Ureter (tissue), 1 donor: ENCODE measurements at regions not wholly inside any gene's neighbourhood (a gene's known extent, or its start where the extent isn't known, plus 50 kb on each side); places are given as distances from the start of the nearest gene placed in this dataset.
A peak's percentile ranks its signal among the peaks of the same experiment; 100 is the strongest.

Source experiments
- DNase-seq: peaks from one replicate; pipeline ENCODE4 v3.0.0-alpha.2; 2020; ENCODE audit warnings: low spot score
- donor health status: DM: yes; HTN: yes; CAD: no.

DNA sequence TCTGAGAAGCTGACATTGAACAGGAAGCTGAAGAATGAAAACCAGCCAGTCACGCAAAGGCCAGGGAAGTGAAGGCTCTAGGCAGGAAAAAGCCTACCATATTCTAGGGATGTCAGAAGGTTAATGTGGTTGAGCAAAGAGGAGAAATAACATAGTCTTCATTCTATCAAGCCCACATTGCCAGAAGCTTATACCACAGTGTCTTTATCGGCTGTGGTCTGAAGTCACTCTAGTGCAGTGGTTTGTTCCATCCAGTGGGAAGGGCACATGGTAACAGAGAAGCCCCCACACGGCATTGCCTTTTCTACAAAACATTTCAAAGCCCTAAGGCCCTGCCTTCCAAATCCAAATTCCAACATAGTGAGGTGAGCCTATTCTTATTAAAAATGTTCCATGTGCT is 311.3 kb downstream of the TNS1 start:
- DNase-seq, result no peak

DNA sequence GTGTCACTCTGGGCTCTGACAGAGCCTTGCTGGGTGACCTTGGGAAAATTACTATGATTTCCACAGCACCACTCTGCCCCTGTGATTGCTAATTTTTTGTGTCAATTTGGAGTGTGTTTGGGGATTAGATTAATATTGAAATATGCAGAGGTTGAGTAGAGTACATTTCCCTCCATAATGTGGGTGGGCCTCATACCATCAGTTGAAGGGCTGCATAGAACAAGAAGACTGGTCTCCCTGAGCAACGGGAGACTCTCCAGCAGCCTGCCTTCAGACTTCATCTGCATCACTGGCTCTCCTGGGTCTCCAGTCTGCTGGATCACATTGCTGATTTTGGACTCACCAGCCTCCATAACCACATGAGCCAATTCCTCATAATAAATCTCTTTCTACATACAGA is 313.7 kb downstream of the TNS1 start:
- DNase-seq, result no peak

DNA sequence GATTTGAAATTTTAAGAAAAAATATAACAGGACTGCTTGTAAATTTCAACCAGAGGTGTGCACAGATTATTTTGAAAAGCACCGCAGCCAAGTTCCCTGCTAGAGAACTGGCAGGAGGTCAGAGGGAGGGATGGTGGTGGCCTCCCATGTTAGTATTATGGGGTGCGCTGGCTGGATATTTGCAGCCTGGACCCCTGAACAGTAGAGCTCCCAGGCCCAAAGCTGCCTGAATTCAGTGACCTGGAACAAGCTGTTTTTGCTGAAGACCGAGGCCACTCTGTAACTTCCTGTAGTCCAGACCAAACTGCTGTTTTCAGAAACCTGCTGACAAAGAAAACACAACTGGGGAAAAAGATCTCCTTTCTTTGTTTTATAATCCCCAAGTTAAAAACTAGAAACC is 314.3 kb downstream of the TNS1 start:
- no peak for DNase-seq

DNA sequence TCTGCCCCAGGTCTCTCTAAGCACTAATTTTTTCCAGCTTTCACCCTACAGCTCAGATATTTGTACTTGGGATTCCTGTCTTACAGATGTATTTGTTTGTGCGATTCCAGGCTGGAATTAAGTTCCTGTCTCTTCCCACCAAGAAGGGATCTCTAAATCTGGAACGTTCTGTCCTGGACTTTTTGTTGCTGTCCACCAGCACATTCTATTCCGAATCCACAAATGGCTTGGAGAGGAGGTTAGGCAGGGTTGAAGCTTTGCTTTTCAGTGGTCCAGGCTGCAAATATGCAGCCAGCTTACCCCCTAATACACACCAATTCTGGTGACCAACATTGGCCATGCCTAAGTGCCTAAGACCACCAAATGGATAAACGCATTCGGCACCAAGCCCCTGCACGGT is 315.0 kb downstream of the TNS1 start:
- no peak for DNase-seq

DNA sequence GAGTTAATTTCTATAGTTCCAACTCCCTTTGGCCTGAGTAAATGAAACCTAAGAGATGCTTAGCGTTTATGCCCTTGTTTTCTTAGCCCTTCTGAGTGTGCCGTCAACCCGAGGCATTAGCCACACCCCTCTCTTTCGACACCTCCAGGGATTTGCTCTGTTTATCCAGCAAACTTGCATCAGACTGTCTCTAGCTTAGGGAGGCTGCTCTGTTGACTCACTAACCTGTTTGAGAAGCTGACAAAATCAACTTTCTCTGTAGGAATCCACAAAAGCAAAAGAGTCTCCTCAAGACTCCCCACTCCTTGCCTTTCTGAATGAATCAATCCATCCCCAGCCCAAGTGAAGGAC is 317.6 kb downstream of the TNS1 start:
- peak; percentile 85 for DNase-seq

GRCh38 chr2:217684431-217685254 is 318.2 kb downstream of the TNS1 start:
- DNase-seq, result no peak

- no peak for DNase-seq
These were observed 319.5 kb downstream of the TNS1 start for GRCh38 chr2:217683106-217683870.

GRCh38 chr2:217681791-217682190 is 321.0 kb downstream of the TNS1 start:
- no peak for DNase-seq

DNA sequence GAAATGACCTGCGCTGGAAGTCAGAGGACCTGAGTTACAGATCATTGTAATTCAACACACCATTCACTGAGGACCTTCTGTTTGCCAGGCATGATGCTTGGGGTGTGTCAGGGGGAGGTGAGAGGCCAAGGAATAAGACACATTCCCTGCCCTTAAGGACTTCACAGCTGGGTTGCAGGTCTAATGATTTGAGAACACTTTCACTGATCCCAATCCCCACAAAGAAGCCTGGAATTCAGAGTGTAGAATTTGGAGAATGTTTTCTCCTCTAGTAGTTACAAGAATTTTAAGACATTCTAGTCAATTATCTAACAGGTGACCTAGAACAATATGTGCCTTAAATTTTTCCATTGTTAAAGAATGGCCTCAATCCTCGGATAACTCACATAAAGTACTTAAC is 322.4 kb downstream of the TNS1 start:
- no peak for DNase-seq

GRCh38 chr2:217673627-217674026 is 329.2 kb downstream of the TNS1 start:
- no peak for DNase-seq

- peak; percentile 60 for DNase-seq
These were observed 330.3 kb downstream of the TNS1 start for GRCh38 chr2:217672472-217672871.

DNA sequence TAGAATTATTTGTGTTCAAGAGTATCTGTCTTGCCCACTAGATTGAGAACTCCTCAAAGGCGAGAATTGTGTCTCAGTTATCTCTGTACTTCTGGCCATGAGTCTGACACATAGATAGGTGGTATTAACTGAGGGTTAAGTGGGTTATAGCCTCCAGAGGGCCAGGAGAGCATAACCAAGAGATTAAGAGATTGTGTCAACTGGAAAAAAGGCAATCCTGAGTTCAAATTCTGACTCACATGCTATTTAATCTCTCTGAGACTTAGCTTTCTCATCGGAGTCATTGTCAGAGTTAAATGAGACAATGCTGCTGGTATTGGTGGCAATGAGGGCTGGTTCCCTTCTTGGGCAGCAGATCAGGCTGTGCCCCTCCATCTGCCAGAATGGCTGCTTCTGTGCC is 330.9 kb downstream of the TNS1 start:
- no peak for DNase-seq

GRCh38 chr2:217671075-217671474 is 331.7 kb downstream of the TNS1 start:
- DNase-seq, result no peak

- DNase-seq, result no peak
These were observed 333.0 kb downstream of the TNS1 start for GRCh38 chr2:217669831-217670230.

GRCh38 chr2:217667512-217667911 is 335.3 kb downstream of the TNS1 start:
- DNase-seq, result no peak

DNA sequence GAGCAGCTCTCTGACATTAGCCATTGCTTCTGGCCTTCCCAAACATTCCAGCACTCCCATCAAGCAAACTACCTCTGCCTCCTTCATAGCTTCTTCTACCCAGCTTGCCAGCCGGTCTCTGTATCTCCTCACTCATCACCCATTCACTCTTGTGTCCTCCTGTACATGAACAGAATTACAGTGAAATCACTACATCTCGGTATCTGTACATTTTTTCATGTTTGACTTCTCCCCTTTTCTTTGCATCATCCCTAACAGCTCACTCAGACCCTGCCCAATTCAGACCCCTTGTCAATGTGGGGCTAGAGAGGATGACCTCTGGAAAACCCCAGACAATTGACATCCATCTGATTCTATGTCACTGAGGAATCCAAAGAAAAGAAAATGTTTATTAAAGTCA is 335.8 kb downstream of the TNS1 start:
- no peak for DNase-seq

DNA sequence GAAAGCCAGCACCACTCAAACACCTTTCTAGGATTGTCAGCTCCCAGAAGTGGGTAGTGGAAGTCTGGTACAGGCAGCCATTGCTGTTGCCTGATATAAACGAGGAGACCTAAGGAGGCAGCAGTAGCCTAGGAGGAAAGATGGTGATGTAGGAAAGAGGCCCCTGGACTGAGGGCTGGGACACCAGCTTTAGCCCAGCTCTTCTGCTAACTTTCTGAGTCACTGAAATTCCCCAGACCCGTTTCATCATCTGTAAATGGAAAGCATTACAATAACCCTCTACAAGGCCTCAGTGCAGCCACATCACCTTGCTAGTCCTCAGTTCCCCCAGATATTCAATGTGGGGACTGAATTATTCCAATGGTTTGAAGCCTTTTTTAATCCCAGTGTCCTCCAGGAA is 336.5 kb downstream of the TNS1 start:
- no peak for DNase-seq

GRCh38 chr2:217664761-217665160 is 338.0 kb downstream of the TNS1 start:
- no peak for DNase-seq

GRCh38 chr2:217662984-217663602 is 339.7 kb downstream of the TNS1 start:
- DNase-seq, result no peak

- no peak for DNase-seq
These were observed 341.4 kb downstream of the TNS1 start for GRCh38 chr2:217661378-217661777.

DNA sequence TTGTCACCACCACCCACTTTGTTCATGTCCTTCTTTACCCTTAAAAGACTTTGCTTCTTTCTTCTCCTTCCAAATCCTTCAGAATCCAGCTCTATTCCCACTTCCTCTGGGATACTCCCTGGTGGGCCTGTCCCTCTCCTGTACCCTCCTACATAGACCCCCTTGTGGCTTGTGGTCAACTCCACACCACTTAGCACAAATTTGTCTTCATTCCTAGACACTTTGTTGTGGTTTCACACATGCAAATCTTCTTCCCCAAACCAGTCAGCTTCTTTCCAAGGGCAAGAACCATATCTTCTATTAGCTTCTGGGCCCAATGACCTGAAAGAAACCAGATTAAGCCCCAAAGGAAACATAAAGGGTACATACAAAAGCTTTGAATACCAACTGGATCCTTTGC is 342.4 kb downstream of the TNS1 start:
- no peak for DNase-seq

- no peak for DNase-seq
These were observed 344.0 kb downstream of the TNS1 start for GRCh38 chr2:217658806-217659205.

DNA sequence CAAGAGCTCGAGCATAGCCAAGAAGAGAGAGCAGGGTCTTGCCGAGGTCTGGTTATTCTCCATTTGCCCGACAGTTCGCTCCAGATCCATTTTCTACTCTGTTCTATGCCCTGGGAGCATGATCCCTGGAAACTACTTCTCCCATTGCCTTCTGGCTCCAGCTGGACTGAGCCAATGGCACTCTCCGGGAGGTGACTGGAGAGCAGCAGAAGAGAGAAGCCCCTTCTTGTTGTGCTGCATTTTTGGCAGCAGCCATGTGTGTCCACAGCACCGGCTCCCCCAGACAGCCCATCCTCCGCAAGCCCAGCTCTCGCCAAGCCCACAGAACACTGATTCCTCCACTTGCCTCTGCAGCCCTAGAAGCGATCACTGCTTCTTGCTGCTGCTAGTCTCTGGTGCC is 345.5 kb downstream of the TNS1 start:
- DNase-seq, result no peak
